GM12892 (cell line): ENCODE measurements at regions not wholly inside any gene's neighbourhood (a gene's known extent, or its start where the extent isn't known, plus 50 kb on each side); places are given as distances from the start of the nearest gene placed in this dataset.
A peak's percentile ranks its signal among the peaks of the same experiment; 100 is the strongest.

ENCODE experiments used
- DNase-seq: peaks from one replicate; pipeline ENCODE4 v3.0.0; 2011; ENCODE audit not compliant: insufficient read length
- FAIRE-seq: peaks from 2 replicates; lab custom pipeline; 2011; peaks lifted over from hg19 to GRCh38; lab: Jason Lieb, UNC
- POLR2A ChIP-seq: IDR thresholded peaks from 2 replicates; pipeline ENCODE4 v1.6.1; 2011; ENCODE audit warnings: low read depth, low read length, control low read depth
- POLR2AphosphoS5 ChIP-seq: IDR thresholded peaks from 2 replicates; pipeline ENCODE4 v1.6.1; 2011; ENCODE audit warnings: low read depth, low read length, control low read depth
- TAF1 ChIP-seq: IDR thresholded peaks from 2 replicates; pipeline ENCODE4 v1.6.1; 2011; ENCODE audit warnings: low read depth, mild to moderate bottlenecking, control low read depth, low read length, borderline replicate concordance

GRCh38 chr2:207284556-207285472 is 119.1 kb upstream of the KLF7 start:
- TF ChIP-seq TAF1 (no peak), POLR2AphosphoS5 (no peak)
- DNase-seq (no peak), FAIRE-seq (peak; percentile 56)

GRCh38 chr2:207285473-207285815 is 119.7 kb upstream of the KLF7 start:
- FAIRE-seq, result peak; percentile 83
- no peak for DNase-seq
- TF ChIP-seq TAF1, result no peak
- no peak for TF ChIP-seq POLR2A
- no peak for TF ChIP-seq POLR2AphosphoS5

GRCh38 chr2:207286106-207286505 is 120.4 kb upstream of the KLF7 start:
- FAIRE-seq (peak; percentile 90), DNase-seq (no peak)
- TF ChIP-seq POLR2AphosphoS5 (no peak), POLR2A (no peak), TAF1 (no peak)

DNA sequence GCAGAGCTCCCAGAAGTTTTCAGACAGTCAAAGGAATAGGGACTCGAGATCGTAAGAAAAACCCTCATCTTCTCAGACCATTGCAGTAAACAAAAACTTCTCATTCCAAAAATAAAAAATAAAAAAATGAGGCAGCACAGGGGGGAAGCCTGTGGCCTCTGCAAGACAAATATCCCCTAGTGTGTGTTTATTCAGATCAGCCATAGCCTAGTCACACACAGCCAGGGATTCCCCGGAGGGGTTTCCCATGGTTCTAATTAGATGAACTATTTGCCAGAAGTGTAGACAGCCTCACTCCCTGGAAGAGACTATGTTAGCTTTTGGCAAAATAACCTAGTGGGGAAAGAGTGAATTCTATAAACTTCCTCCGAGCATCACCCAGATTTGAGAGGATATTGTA is 122.9 kb upstream of the KLF7 start:
- TF ChIP-seq POLR2A (no peak), TAF1 (no peak)
- no peak for DNase-seq
- peak; percentile 80 for FAIRE-seq

GRCh38 chr2:207289295-207290018 is 123.7 kb upstream of the KLF7 start:
- TF ChIP-seq POLR2AphosphoS5, result no peak
- TF ChIP-seq POLR2A, result no peak
- TF ChIP-seq TAF1, result no peak
- FAIRE-seq, result peak; percentile 62
- DNase-seq, result no peak

GRCh38 chr2:207290833-207291624 is 125.3 kb upstream of the KLF7 start:
- TF ChIP-seq POLR2AphosphoS5, result no peak
- no peak for TF ChIP-seq POLR2A
- TF ChIP-seq TAF1, result no peak
- DNase-seq (no peak), FAIRE-seq (peak; percentile 91)

- peak; percentile 87 for FAIRE-seq
- TF ChIP-seq POLR2AphosphoS5, result no peak
- no peak for TF ChIP-seq TAF1
- TF ChIP-seq POLR2A, result no peak
- no peak for DNase-seq
Observed at GRCh38 chr2:207291625-207292252, 126.0 kb upstream of the KLF7 start.

DNA sequence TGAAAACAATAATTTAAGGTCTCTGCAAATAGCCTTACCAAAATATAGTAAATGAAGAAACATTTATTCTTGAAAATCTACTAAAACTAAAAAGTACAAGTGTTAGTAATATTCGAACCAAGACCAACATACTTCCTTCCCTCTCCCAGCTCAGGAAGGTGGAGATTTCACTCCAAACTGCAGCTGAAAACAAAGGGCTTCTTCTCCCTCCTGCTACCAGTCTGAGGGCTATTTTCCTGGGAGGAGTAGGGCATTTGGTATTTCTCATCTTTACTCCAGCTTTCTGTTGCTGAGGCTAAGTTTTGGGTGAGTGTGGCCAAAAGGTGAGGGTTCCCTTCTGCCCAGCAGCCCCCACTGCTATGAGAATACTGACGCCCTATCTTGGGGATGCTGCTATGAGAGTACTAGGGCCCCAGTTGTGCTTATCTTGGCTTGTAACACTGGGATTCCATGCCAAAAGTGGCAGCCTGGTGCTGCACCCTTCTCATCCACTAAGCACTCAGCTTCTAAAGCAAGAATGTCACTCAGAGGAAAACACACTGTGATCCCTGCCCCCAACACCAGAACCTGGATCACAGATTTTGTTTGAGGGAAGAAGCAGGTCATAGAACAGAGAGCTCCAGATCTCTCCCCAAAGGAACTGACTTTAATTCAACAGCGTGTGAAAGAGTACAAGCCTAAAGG is 130.7 kb upstream of the KLF7 start:
- DNase-seq, result no peak
- no peak for TF ChIP-seq POLR2A
- TF ChIP-seq POLR2AphosphoS5, result no peak
- no peak for TF ChIP-seq TAF1
- peak; percentile 57 for FAIRE-seq

DNA sequence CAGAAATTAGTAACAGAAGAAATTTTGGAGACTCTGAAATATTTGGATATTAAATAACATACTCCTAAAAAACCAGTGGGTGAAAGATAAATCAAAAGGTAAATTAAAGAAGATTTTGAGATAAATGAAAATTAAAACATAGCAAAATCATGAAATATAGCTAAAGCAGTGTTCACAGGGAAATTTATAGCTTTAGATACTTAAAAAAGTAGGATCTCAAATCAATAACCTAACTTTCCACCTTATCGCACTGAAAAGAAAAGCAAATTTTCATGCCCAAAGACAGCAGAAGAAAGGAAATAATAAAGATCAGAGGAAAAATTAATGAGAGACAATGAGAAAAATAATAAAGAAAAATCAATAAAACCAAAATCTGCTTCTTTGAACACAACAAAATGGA is 135.1 kb upstream of the KLF7 start:
- no peak for DNase-seq
- TF ChIP-seq TAF1 (no peak), POLR2AphosphoS5 (no peak), POLR2A (no peak)
- no peak for FAIRE-seq

DNA sequence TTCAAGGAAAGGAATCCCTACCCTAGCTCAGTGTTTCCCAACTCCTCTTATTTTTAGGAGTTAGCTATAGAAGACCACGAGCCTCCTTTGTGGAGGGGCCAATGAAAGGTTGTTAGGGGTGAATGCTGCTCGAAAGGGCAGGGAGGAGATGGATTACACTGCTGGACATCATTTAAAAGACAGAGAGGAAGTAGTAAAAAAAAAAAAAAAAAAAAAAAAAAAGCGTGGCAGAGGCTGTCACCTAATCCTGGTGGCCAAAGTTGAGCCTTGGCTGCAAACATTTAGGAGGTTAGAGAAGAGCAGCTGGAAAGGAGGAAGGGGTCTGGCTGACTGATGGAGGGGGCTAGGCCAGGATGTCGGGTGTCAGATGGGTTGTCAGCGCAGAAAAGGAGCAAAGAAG is 139.0 kb upstream of the KLF7 start:
- DNase-seq, result no peak
- TF ChIP-seq POLR2AphosphoS5, result no peak
- TF ChIP-seq TAF1, result no peak
- TF ChIP-seq POLR2A, result no peak
- FAIRE-seq, result no peak
